HG02973 (cell line): ENCODE measurements at regions not wholly inside any gene's neighbourhood (a gene's known extent, or its start where the extent isn't known, plus 50 kb on each side); places are given as distances from the start of the nearest gene placed in this dataset.
"Not testable (repeated sequence)": the region's sequence is repeated elsewhere in the genome, so short reads cannot be mapped to it uniquely, and the experiment has no call there.

Experiments used
- ATAC-seq: cut with Tn5 transposase; IDR thresholded peaks from one replicate; pipeline ENCODE4 v1.9.1; 2021; ENCODE audit warnings: moderate library complexity; ENCODE audit not compliant: unreplicated experiment

- ATAC-seq = no peak
These were observed 55.1 kb upstream of the TLR4 start for GRCh38 chr9:117649126-117649525.

- no peak for ATAC-seq
These were observed 59.1 kb upstream of the TLR4 start for GRCh38 chr9:117644932-117645636.

- ATAC-seq = peak; percentile 74
These were observed 59.9 kb upstream of the TLR4 start for GRCh38 chr9:117644133-117644931.

GRCh38 chr9:117643288-117643654 lies 60.9 kb upstream of the TLR4 start:
- no peak for ATAC-seq

GRCh38 chr9:117642571-117643287 lies 61.5 kb upstream of the TLR4 start:
- ATAC-seq = not testable (repeated sequence)

- no peak for ATAC-seq
These were observed 67.5 kb upstream of the TLR4 start for GRCh38 chr9:117636681-117637080.

- no peak for ATAC-seq
These were observed 79.0 kb upstream of the TLR4 start for GRCh38 chr9:117625154-117625553.

- ATAC-seq = no peak
These were observed 80.1 kb upstream of the TLR4 start for GRCh38 chr9:117624106-117624505.

- no peak for ATAC-seq
These were observed 81.9 kb upstream of the TLR4 start for GRCh38 chr9:117622347-117622746.

GRCh38 chr9:117616431-117616831 lies 87.8 kb upstream of the TLR4 start:
- no peak for ATAC-seq

GRCh38 chr9:117612317-117612716 lies 91.9 kb upstream of the TLR4 start:
- ATAC-seq = no peak

- no peak for ATAC-seq
These were observed 106.2 kb upstream of the TLR4 start for GRCh38 chr9:117597977-117598376.

GRCh38 chr9:117596678-117597077 lies 107.5 kb upstream of the TLR4 start:
- ATAC-seq = no peak

GRCh38 chr9:117595650-117596049 lies 108.6 kb upstream of the TLR4 start:
- no peak for ATAC-seq

- ATAC-seq = no peak
These were observed 116.9 kb upstream of the TLR4 start for GRCh38 chr9:117587263-117587662.

- no peak for ATAC-seq
These were observed 130.1 kb upstream of the TLR4 start for GRCh38 chr9:117574099-117574498.

- ATAC-seq = no peak
These were observed 139.4 kb upstream of the TLR4 start for GRCh38 chr9:117564839-117565238.

- ATAC-seq = no peak
These were observed 142.4 kb upstream of the TLR4 start for GRCh38 chr9:117561761-117562160.

GRCh38 chr9:117555964-117556629 lies 141.2 kb upstream of the ASTN2 start:
- ATAC-seq = peak; percentile 95

- no peak for ATAC-seq
These were observed 138.0 kb upstream of the ASTN2 start for GRCh38 chr9:117552811-117553210.

GRCh38 chr9:117551171-117551570 lies 136.3 kb upstream of the ASTN2 start:
- no peak for ATAC-seq
